HEK293 (cell line): ENCODE measurements at regions not wholly inside any gene's neighbourhood (a gene's known extent, or its start where the extent isn't known, plus 50 kb on each side); places are given as distances from the start of the nearest gene placed in this dataset.

Experiments used
- CTCF ChIA-PET: fragments of 350-600 bp; formaldehyde crosslinking; extraction: SDS; loops from one replicate; lab custom pipeline; 2021; ENCODE audit warnings: antibody characterized with exemption; lab: Yijun Ruan, JAX
- POLR2A ChIA-PET: fragments of 300-600 bp; formaldehyde crosslinking; extraction: SDS; loops from one replicate; lab custom pipeline; 2020; ENCODE audit warnings: antibody characterized with exemption, inconsistent platforms; lab: Yijun Ruan, JAX
- H3K27ac ChIP-seq: fragments of 200-500 bp; sonication (Bioruptor generic); 2 replicates; pipeline ENCODE4 v1.5.1; 2014; ENCODE audit warnings: low read depth, low read length, control low read depth, inconsistent platforms; ENCODE audit errors: extremely low read depth
- H3K36me3 ChIP-seq, 2 experiments: fragments of 200-500 bp in 1 of 2; sonication (Bioruptor generic) in 1 of 2; 1 replicate in 1 of 2; 2 replicates in 1 of 2; pipeline ENCODE4 v1.5.1; 2014 to 2017; ENCODE audit warnings: inconsistent platforms in 2 of 2, low read length in 2 of 2; ENCODE audit not compliant: control insufficient read depth in 2 of 2, insufficient read depth in 1 of 2
- H3K4me1 ChIP-seq: fragments of 200-500 bp; sonication (Bioruptor generic); 2 replicates; pipeline ENCODE4 v1.5.1; 2014; ENCODE audit warnings: mild to moderate bottlenecking, low read length, inconsistent platforms; ENCODE audit not compliant: control insufficient read depth, insufficient read depth
- H3K4me3 ChIP-seq: 2 replicates; pipeline ENCODE4 v1.5.1; 2011; ENCODE audit warnings: low read depth, mild to moderate bottlenecking, control low read depth, low read length, moderate library complexity
- H3K9me3 ChIP-seq: fragments of 200-500 bp; sonication (Bioruptor generic); 2 replicates; pipeline ENCODE4 v1.5.1; 2014; ENCODE audit warnings: low read depth, low read length, inconsistent platforms; ENCODE audit not compliant: control insufficient read depth, insufficient read depth
- GLIS1 ChIP-seq: fragments of 450-650 bp; formaldehyde crosslinking; IDR thresholded peaks from 2 replicates; pipeline ENCODE4 v1.5.1; 2016; ENCODE audit warnings: missing biosample characterization, missing genetic modification characterization
- IKZF3 ChIP-seq: fragments of 450-650 bp; IDR thresholded peaks from 2 replicates; pipeline ENCODE4 v1.5.0; 2018; ENCODE audit warnings: missing biosample characterization, mild to moderate bottlenecking, missing genetic modification characterization, moderate library complexity
- KLF7 ChIP-seq: fragments of 450-650 bp; formaldehyde crosslinking; IDR thresholded peaks from 2 replicates; pipeline ENCODE4 v1.5.1; 2016; ENCODE audit warnings: missing biosample characterization, missing genetic modification characterization, borderline replicate concordance
- MYNN ChIP-seq: fragments of 450-650 bp; formaldehyde crosslinking; IDR thresholded peaks from 2 replicates; pipeline ENCODE4 v1.5.1; 2016; ENCODE audit warnings: missing biosample characterization, missing genetic modification characterization, borderline replicate concordance
- RBAK ChIP-seq: fragments of 450-650 bp; formaldehyde crosslinking; IDR thresholded peaks from 2 replicates; pipeline ENCODE4 v1.5.1; 2016; ENCODE audit warnings: missing biosample characterization, missing genetic modification characterization
- SALL2 ChIP-seq: fragments of 450-650 bp; formaldehyde crosslinking; IDR thresholded peaks from 2 replicates; pipeline ENCODE4 v1.5.0; 2017; ENCODE audit warnings: missing biosample characterization, mild to moderate bottlenecking, missing genetic modification characterization, borderline replicate concordance
- ZBTB48 ChIP-seq: fragments of 450-650 bp; formaldehyde crosslinking; IDR thresholded peaks from 2 replicates; pipeline ENCODE4 v1.5.1; 2016; ENCODE audit warnings: missing biosample characterization, missing genetic modification characterization
- ZBTB7A ChIP-seq: fragments of 450-650 bp; formaldehyde crosslinking; IDR thresholded peaks from 2 replicates; pipeline ENCODE4 v1.5.1; 2016; ENCODE audit warnings: low read depth, missing biosample characterization, missing genetic modification characterization
- ZNF133 ChIP-seq: fragments of 450-650 bp; formaldehyde crosslinking; IDR thresholded peaks from 2 replicates; pipeline ENCODE4 v1.5.1; 2016; ENCODE audit warnings: missing biosample characterization, missing genetic modification characterization
- ZNF140 ChIP-seq: fragments of 450-650 bp; formaldehyde crosslinking; IDR thresholded peaks from 2 replicates; pipeline ENCODE4 v1.5.1; 2016; ENCODE audit warnings: missing biosample characterization, missing genetic modification characterization
- ZNF174 ChIP-seq: fragments of 450-650 bp; formaldehyde crosslinking; IDR thresholded peaks from 2 replicates; pipeline ENCODE4 v1.5.0; 2017; ENCODE audit warnings: missing biosample characterization, mild to moderate bottlenecking, missing genetic modification characterization
- ZNF19 ChIP-seq: fragments of 450-650 bp; formaldehyde crosslinking; IDR thresholded peaks from 2 replicates; pipeline ENCODE4; 2016; ENCODE audit warnings: missing biosample characterization, missing genetic modification characterization, low read depth
- ZNF223 ChIP-seq: fragments of 450-650 bp; formaldehyde crosslinking; IDR thresholded peaks from 2 replicates; pipeline ENCODE4 v1.5.1; 2016; ENCODE audit warnings: missing biosample characterization, missing genetic modification characterization
- ZNF501 ChIP-seq: fragments of 450-650 bp; formaldehyde crosslinking; IDR thresholded peaks from 2 replicates; pipeline ENCODE4 v1.5.1; 2016; ENCODE audit warnings: missing biosample characterization, missing genetic modification characterization
- ZNF514 ChIP-seq: fragments of 450-650 bp; formaldehyde crosslinking; IDR thresholded peaks from 2 replicates; pipeline ENCODE4 v1.5.1; 2016; ENCODE audit warnings: missing biosample characterization, missing genetic modification characterization
- ZNF555 ChIP-seq: fragments of 450-650 bp; formaldehyde crosslinking; conservative IDR thresholded peaks from 2 replicates; pipeline ENCODE4 v1.5.1; 2017; ENCODE audit warnings: missing biosample characterization, mild to moderate bottlenecking, missing genetic modification characterization, inconsistent platforms
- ZNF623 ChIP-seq: fragments of 450-650 bp; formaldehyde crosslinking; IDR thresholded peaks from 2 replicates; pipeline ENCODE4 v1.5.1; 2016; ENCODE audit warnings: missing biosample characterization, missing genetic modification characterization
- ZNF629 ChIP-seq: fragments of 450-650 bp; formaldehyde crosslinking; IDR thresholded peaks from 2 replicates; pipeline ENCODE4 v1.5.1; 2017; ENCODE audit warnings: missing biosample characterization, missing genetic modification characterization
- ZNF654 ChIP-seq: fragments of 450-650 bp; formaldehyde crosslinking; IDR thresholded peaks from 2 replicates; pipeline ENCODE4 v1.5.1; 2016; ENCODE audit warnings: low read depth, missing biosample characterization, missing genetic modification characterization
- ZNF792 ChIP-seq: fragments of 450-650 bp; formaldehyde crosslinking; IDR thresholded peaks from 2 replicates; pipeline ENCODE4 v1.5.1; 2016; ENCODE audit warnings: missing biosample characterization, missing genetic modification characterization
- TF ChIP-seq, protein P1 (sequence below): fragments of 450-650 bp; formaldehyde crosslinking; IDR thresholded peaks from 2 replicates; pipeline ENCODE4 v1.5.1; 2016; ENCODE audit warnings: missing biosample characterization, missing genetic modification characterization
- TF ChIP-seq, protein P2 (sequence below): fragments of 450-650 bp; formaldehyde crosslinking; IDR thresholded peaks from 2 replicates; pipeline ENCODE4 v1.5.1; 2016; ENCODE audit warnings: missing biosample characterization, missing genetic modification characterization
- TF ChIP-seq, protein P3 (sequence below): fragments of 450-650 bp; IDR thresholded peaks from 2 replicates; pipeline ENCODE4 v1.5.1; 2018; ENCODE audit warnings: missing biosample characterization, mild to moderate bottlenecking, missing genetic modification characterization
- TF ChIP-seq, protein P4 (sequence below): fragments of 450-650 bp; formaldehyde crosslinking; IDR thresholded peaks from 2 replicates; pipeline ENCODE4 v1.5.1; 2017; ENCODE audit warnings: missing biosample characterization, missing genetic modification characterization
- TF ChIP-seq, protein P5 (sequence below): fragments of 450-650 bp; formaldehyde crosslinking; IDR thresholded peaks from 2 replicates; pipeline ENCODE4 v1.5.1; 2016; ENCODE audit warnings: missing biosample characterization, missing genetic modification characterization

DNA sequence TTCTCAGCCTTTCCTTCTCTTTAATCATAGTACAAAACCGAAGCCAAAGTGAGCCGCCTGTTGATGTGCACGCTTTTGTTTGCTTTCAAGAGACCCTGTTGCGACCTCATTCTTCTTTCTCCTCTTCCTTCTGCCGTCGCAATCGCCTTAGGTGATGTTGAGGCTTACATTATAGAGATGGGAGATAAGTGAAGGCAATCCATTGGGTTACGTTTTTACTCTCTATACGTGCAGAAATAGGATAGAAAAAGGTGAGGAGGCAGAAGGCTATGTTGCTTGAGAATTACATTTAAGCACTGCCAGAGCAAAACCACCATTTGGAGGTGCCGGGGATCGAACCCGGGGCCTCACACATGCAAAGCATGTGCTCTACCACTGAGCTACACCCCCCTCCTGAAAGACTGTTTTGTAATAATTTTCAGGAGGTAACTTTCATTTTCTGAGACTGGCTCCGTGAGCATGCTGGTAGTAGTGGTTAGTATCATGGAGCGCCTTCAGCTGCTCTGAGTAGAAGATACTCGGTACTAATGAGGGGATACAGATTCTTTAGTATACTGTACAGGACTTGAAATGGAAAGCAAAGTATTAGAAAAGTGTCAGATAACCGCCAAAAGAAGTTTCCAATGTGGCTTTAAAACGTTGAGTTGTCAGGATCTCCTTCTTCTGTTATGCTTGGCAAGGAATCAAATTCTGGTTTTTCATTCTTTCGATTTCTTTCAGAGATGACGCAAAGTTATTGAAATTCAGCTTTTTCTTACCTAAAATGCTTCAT, 165.6 kb downstream of the TRIM27 start (continued):
- TF ChIP-seq, protein P1, sequence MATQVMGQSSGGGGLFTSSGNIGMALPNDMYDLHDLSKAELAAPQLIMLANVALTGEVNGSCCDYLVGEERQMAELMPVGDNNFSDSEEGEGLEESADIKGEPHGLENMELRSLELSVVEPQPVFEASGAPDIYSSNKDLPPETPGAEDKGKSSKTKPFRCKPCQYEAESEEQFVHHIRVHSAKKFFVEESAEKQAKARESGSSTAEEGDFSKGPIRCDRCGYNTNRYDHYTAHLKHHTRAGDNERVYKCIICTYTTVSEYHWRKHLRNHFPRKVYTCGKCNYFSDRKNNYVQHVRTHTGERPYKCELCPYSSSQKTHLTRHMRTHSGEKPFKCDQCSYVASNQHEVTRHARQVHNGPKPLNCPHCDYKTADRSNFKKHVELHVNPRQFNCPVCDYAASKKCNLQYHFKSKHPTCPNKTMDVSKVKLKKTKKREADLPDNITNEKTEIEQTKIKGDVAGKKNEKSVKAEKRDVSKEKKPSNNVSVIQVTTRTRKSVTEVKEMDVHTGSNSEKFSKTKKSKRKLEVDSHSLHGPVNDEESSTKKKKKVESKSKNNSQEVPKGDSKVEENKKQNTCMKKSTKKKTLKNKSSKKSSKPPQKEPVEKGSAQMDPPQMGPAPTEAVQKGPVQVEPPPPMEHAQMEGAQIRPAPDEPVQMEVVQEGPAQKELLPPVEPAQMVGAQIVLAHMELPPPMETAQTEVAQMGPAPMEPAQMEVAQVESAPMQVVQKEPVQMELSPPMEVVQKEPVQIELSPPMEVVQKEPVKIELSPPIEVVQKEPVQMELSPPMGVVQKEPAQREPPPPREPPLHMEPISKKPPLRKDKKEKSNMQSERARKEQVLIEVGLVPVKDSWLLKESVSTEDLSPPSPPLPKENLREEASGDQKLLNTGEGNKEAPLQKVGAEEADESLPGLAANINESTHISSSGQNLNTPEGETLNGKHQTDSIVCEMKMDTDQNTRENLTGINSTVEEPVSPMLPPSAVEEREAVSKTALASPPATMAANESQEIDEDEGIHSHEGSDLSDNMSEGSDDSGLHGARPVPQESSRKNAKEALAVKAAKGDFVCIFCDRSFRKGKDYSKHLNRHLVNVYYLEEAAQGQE (tag by site-specific recombination): 0 out of 2 replicates have a peak, but pooled peaks have one; percentile 3
- TF ChIP-seq ZNF629 (tag by site-specific recombination): peak; percentile 81
- 0 out of 2 replicates have a peak, but pooled peaks have one; percentile 20 for TF ChIP-seq KLF7 (tag by site-specific recombination)

DNA sequence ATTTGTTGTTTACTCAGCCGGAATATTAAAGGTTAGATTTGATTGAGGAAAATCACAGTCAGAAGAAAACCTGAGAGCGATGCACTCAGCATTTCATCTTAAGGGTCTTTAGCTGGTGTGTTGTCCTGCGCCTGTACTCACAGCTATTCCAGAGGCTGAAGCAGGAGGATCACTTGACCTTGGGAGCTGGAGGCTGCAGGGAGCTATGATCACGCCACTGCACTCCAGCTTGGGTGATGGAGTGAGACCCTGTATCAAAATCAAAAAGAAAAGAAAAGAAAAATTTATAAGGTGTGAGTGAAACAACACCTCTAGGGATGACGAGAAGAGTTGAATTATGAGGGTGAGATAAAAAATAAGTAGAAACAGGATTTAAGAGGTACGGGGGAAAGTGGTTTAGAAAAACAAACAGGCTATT, 165.0 kb downstream of the TRIM27 start:
- ChIA-PET CTCF (interaction anchor here (0.6 to 2.6 kb wide), 9 partner anchors 10 to 1474 kb away, joined by 3 to 8 read pairs (median 3); no protein-coding TSS in a partner anchor), POLR2A (interaction anchor here (0.6 to 2.6 kb wide), 9 partner anchors 11 to 869 kb away, joined by 3 to 21 read pairs (median 7); no protein-coding TSS in a partner anchor)
- Histone ChIP-seq H3K4me1 (no peaks in the 10 kb centered on the region), H3K27ac (peak overlapping the region; percentile 82; the same call in 1 of the 2 replicates), H3K4me3 (peak overlapping the region; percentile 48), H3K36me3 (no peaks in the 10 kb centered on the region), H3K9me3 (no peaks in the 10 kb centered on the region)
- TF ChIP-seq IKZF3 (peak; percentile 39; the same call in 1 of the 2 replicates), ZNF514 (tag by site-specific recombination) (no peak), SALL2 (tag by site-specific recombination) (no peak), ZNF140 (tag by site-specific recombination) (no peak), ZNF501 (tag by site-specific recombination) (no peak), ZNF654 (no peak), ZNF623 (tag by site-specific recombination) (no peak), ZNF223 (no peak), ZNF174 (no peak), ZNF555 (tag by site-specific recombination) (no peak), MYNN (tag by site-specific recombination) (0 out of 2 replicates have a peak, but pooled peaks have one; percentile 64), RBAK (tag by site-specific recombination) (no peak), GLIS1 (no peak), ZBTB48 (tag by site-specific recombination) (no peak), ZNF133 (no peak), ZNF19 (tag by site-specific recombination) (no peak), ZBTB7A (tag by site-specific recombination) (no peak), ZNF792 (tag by site-specific recombination) (no peak)
- TF ChIP-seq, protein P2, sequence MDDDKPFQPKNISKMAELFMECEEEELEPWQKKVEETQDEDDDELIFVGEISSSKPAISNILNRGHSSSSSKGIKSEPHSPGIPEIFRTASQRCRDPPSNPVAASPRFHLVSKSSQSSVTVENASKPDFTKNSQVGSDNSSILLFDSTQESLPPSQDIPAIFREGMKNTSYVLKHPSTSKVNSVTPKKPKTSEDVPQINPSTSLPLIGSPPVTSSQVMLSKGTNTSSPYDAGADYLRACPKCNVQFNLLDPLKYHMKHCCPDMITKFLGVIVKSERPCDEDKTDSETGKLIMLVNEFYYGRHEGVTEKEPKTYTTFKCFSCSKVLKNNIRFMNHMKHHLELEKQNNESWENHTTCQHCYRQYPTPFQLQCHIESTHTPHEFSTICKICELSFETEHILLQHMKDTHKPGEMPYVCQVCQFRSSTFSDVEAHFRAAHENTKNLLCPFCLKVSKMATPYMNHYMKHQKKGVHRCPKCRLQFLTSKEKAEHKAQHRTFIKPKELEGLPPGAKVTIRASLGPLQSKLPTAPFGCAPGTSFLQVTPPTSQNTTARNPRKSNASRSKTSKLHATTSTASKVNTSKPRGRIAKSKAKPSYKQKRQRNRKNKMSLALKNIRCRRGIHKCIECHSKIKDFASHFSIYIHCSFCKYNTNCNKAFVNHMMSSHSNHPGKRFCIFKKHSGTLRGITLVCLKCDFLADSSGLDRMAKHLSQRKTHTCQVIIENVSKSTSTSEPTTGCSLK (tag by site-specific recombination): no peak
- TF ChIP-seq, protein P3, sequence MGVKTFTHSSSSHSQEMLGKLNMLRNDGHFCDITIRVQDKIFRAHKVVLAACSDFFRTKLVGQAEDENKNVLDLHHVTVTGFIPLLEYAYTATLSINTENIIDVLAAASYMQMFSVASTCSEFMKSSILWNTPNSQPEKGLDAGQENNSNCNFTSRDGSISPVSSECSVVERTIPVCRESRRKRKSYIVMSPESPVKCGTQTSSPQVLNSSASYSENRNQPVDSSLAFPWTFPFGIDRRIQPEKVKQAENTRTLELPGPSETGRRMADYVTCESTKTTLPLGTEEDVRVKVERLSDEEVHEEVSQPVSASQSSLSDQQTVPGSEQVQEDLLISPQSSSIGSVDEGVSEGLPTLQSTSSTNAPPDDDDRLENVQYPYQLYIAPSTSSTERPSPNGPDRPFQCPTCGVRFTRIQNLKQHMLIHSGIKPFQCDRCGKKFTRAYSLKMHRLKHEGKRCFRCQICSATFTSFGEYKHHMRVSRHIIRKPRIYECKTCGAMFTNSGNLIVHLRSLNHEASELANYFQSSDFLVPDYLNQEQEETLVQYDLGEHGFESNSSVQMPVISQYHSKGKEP (tag by site-specific recombination): peak; percentile 6; the same call in 1 of the 2 replicates
- TF ChIP-seq, protein P4, sequence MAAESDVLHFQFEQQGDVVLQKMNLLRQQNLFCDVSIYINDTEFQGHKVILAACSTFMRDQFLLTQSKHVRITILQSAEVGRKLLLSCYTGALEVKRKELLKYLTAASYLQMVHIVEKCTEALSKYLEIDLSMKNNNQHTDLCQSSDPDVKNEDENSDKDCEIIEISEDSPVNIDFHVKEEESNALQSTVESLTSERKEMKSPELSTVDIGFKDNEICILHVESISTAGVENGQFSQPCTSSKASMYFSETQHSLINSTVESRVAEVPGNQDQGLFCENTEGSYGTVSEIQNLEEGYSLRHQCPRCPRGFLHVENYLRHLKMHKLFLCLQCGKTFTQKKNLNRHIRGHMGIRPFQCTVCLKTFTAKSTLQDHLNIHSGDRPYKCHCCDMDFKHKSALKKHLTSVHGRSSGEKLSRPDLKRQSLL: peak; percentile 96
- TF ChIP-seq, protein P5, sequence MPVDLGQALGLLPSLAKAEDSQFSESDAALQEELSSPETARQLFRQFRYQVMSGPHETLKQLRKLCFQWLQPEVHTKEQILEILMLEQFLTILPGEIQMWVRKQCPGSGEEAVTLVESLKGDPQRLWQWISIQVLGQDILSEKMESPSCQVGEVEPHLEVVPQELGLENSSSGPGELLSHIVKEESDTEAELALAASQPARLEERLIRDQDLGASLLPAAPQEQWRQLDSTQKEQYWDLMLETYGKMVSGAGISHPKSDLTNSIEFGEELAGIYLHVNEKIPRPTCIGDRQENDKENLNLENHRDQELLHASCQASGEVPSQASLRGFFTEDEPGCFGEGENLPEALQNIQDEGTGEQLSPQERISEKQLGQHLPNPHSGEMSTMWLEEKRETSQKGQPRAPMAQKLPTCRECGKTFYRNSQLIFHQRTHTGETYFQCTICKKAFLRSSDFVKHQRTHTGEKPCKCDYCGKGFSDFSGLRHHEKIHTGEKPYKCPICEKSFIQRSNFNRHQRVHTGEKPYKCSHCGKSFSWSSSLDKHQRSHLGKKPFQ (tag by site-specific recombination): no peak; the same call in 1 of the 2 replicates
